ENCODE measurements at regions not wholly inside any gene's neighbourhood (a gene's known extent, or its start where the extent isn't known, plus 50 kb on each side); places are given as distances from the start of the nearest gene placed in this dataset.

DNA sequence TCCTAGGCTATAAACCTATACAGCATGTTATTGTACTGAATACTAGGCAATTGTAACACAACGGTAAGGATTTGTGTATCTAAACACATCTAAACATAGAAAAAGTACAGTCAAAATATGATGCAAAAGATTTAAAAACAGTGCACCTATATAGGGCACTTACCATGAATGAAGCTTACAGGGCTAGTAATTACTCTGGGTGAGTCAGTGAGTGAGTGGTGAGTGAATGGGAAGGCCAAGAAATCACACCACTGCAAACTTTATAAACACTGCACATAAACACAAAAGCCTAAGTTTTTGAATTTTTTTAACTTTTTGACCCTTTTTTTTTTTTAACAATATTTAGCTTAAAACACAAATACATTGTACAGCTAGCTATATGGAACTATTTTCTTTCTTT is 204.7 kb upstream of the CTNNB1 start:
- DNase-seq (no peak), ATAC-seq (no peak)
- H3K4me3 Mint-ChIP-seq = no peak overlapping the region
- H3K27ac Mint-ChIP-seq = no peak overlapping the region
- H3K4me1 Mint-ChIP-seq = no peaks in the 10 kb centered on the region
- peaks cover 9% of the 10 kb centered on the region for H3K27me3 Mint-ChIP-seq
- no peaks in the 10 kb centered on the region for H3K9me3 Mint-ChIP-seq
- H3K36me3 Mint-ChIP-seq (ENCODE audit: low read depth) = no peaks in the 10 kb centered on the region

DNA sequence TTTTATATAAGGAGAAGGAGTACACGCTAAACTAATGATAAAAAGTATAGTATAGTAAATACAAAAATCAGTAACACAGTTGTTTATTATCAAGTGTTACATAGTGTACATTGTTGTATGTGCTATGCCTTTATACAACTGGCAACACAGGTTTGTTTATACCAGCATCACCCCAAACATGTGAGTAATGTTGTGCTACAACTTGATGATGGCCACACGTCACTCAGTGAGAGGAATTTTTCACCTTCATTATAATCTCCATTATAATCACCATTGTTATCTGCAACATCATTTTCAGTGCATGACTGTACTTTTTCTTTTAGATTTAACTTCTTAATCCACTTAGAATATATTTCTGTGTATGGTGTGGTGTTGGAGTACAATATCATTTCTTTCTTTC is 204.0 kb upstream of the CTNNB1 start:
- H3K27me3 Mint-ChIP-seq = peaks cover 7% of the 10 kb centered on the region
- DNase-seq (no peak), ATAC-seq (no peak)
- no peaks in the 10 kb centered on the region for H3K9me3 Mint-ChIP-seq
- no peak overlapping the region for H3K4me3 Mint-ChIP-seq
- H3K4me1 Mint-ChIP-seq = no peaks in the 10 kb centered on the region
- H3K27ac Mint-ChIP-seq = no peak overlapping the region
- no peaks in the 10 kb centered on the region for H3K36me3 Mint-ChIP-seq (ENCODE audit: low read depth)

DNA sequence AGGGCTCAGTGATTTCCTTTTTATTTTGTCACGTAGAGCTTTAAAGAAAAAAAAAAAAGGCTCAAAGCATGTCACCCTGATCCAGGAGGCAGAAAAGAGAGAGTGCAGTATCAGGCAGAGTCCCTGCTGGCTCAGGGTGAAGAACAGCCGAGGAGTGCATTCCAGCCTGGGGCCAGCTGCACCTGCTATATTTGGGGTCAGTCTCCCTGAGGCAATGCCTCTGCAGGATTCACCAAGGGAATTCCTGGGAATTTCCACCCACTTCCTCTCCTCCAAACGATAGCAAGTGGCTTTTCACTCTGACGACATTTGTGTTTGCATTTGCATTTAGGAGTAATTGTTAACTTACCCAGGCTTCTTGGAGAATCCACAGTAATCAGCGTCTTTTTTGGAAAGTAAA is 202.9 kb upstream of the CTNNB1 start:
- H3K4me1 Mint-ChIP-seq = no peaks in the 10 kb centered on the region
- H3K9me3 Mint-ChIP-seq = no peaks in the 10 kb centered on the region
- no peaks in the 10 kb centered on the region for H3K36me3 Mint-ChIP-seq (ENCODE audit: low read depth)
- H3K27ac Mint-ChIP-seq = no peak overlapping the region
- H3K4me3 Mint-ChIP-seq = no peak overlapping the region
- ATAC-seq (no peak), DNase-seq (no peak)
- peaks cover 7% of the 10 kb centered on the region for H3K27me3 Mint-ChIP-seq

DNA sequence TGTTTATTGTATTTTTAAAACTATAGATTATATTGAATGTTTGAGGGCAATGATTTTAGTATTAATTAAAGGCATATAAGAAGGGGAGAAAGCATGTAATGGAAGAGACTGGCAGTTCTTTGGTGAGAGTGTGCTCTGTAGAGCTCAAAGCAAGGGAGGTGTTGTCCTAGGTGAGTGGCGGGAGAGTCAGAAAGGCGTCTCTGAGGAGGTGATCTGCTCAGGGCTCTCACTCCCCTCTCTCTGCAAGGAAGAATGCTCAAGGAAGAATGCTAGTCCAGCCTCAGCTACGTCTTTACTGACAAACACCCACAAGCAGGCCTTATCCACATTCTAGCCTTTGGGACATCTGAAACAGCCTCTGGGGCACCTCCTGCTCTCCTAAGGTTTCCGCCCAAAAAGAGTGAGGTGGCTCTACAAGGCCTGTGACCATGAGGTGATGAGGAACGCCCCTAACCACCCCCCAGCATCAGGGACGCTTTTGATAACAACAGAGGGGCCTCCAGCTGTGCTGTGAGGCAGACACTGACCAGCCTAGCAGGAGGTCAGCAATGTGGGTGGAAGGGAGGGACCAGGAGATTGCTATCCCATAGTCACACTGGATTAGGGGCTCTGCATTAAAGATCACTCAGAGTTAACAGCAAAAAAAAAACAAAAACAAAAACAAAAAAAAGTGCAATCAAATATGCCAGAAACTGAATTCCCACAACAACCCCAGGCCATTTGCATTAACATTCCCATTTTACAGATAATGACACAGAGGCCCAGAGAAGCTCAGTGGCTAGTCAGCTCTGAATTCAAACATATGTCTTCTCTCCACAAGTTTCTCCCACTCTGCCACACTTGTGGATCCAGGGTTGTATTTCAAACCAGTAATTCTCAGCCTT is 202.2 kb upstream of the CTNNB1 start:
- Mint-ChIP-seq H3K4me3 (no peak overlapping the region), H3K27me3 (peaks cover 7% of the 10 kb centered on the region), H3K36me3 (ENCODE audit: low read depth) (no peaks in the 10 kb centered on the region), H3K27ac (no peak overlapping the region), H3K9me3 (no peaks in the 10 kb centered on the region), H3K4me1 (peaks cover under 1% of the 10 kb centered on the region)
- DNase-seq (no peak), ATAC-seq (no peak)

DNA sequence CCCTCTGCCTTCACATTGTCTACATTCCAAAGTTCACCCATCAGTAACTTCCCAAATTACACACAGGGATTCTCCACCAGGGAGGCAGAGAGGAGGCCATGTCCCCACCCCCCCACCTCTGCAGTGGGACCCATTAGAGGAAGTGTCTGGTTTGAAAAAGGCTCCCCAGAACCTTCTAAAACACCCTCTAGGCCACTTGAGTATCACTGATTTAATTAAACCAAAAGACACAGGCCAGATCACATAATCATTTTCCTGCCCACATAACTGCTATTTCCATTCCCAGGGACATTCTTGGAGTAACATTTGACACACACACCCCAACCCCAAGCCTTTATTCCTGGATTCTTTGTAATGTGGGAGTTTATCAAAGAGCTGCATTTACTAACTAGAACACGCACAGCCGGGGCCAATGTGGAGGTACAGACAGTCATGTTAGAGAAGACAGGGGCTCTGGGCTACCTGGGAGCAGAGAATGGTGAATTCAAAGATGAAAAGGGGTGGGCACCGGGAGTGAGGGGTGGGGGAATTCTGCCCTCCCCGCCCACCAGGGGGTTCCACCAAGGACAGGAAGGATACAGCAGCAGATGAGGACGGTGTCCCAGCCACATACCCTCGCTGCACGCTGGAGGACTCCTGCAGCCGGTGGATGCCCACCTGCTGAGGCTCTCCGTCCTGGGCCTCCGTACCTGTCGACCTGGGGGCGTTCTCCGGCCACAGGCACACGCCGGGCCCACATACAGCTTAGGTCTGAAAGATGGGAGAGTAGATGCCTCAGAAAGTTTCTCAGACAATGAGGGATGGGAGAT is 201.4 kb upstream of the CTNNB1 start:
- DNase-seq (no peak), ATAC-seq (no peak)
- H3K9me3 Mint-ChIP-seq = no peaks in the 10 kb centered on the region
- H3K27ac Mint-ChIP-seq = no peak overlapping the region
- peaks cover 7% of the 10 kb centered on the region for H3K27me3 Mint-ChIP-seq
- peaks cover 5% of the 10 kb centered on the region for H3K4me1 Mint-ChIP-seq
- no peaks in the 10 kb centered on the region for H3K36me3 Mint-ChIP-seq (ENCODE audit: low read depth)
- no peak overlapping the region for H3K4me3 Mint-ChIP-seq

DNA sequence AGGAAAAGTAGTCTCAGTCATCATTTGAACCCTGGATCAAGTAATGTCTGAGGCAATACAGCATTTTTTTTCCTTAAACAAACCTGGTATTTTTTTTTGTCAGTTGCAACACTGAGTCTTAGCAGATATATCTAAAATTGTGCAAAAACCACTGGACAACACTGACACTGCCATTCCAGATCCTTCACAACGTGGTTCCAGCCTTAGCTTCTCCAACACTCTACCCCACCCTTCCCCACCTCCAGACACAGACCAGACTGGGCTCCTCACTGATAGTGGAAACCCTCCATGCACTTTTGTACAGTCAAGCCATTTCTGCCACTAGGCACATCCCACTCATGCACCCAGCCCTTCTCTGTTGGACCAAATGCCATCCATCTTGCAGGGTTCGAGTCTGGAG is 199.6 kb upstream of the CTNNB1 start:
- no peaks in the 10 kb centered on the region for H3K36me3 Mint-ChIP-seq (ENCODE audit: low read depth)
- no peak overlapping the region for H3K4me3 Mint-ChIP-seq
- DNase-seq (no peak), ATAC-seq (no peak)
- H3K9me3 Mint-ChIP-seq = no peaks in the 10 kb centered on the region
- peaks cover 6% of the 10 kb centered on the region for H3K27me3 Mint-ChIP-seq
- H3K27ac Mint-ChIP-seq = no peak overlapping the region
- peaks cover 5% of the 10 kb centered on the region for H3K4me1 Mint-ChIP-seq

DNA sequence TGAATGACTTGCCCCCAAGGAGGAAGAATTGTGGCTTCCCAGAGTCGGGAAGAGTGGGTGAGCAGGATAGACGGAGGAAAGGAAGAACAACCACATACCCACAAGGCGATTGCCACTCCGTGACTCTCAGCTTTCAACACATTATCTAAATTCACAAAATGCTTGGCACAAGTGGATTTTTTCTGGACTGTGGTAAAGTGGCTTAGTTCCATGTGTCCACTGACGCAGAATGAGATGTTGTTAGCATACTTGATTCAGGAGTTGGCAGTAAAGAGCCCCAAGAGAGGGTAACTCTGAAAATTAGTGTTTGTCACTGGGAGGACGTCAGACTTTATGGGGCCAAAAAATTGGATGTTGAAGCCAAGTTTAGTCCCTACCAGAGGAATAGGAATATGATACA is 198.8 kb upstream of the CTNNB1 start:
- Mint-ChIP-seq H3K4me3 (no peak overlapping the region), H3K4me1 (peaks cover 5% of the 10 kb centered on the region), H3K27ac (no peak overlapping the region), H3K27me3 (peaks cover 6% of the 10 kb centered on the region), H3K36me3 (ENCODE audit: low read depth) (no peaks in the 10 kb centered on the region), H3K9me3 (no peaks in the 10 kb centered on the region)
- ATAC-seq (no peak), DNase-seq (no peak)

DNA sequence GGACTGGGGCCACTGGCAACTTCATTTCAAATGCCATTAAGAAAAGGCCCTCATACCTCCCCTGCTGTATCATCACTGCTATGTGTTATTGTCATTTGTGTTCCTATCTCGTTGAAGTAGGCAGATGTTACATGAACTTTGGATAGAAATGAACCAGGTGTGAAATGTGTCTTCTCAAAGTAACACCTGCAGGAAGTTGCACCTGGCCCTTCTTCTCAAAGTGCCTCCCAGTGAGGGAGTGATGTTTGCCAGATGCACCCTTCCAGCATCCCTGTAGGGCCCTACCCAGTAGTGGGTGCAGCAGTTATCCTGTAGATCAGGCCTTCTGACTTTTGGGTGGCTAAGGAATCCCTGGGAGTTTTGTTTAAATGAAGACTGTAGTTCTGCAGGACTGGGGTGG is 197.7 kb upstream of the CTNNB1 start:
- no peaks in the 10 kb centered on the region for H3K9me3 Mint-ChIP-seq
- no peaks in the 10 kb centered on the region for H3K36me3 Mint-ChIP-seq (ENCODE audit: low read depth)
- no peak for DNase-seq
- peaks cover 5% of the 10 kb centered on the region for H3K4me1 Mint-ChIP-seq
- H3K4me3 Mint-ChIP-seq = no peak overlapping the region
- no peak overlapping the region for H3K27ac Mint-ChIP-seq
- peaks cover 6% of the 10 kb centered on the region for H3K27me3 Mint-ChIP-seq
- no peak for ATAC-seq

DNA sequence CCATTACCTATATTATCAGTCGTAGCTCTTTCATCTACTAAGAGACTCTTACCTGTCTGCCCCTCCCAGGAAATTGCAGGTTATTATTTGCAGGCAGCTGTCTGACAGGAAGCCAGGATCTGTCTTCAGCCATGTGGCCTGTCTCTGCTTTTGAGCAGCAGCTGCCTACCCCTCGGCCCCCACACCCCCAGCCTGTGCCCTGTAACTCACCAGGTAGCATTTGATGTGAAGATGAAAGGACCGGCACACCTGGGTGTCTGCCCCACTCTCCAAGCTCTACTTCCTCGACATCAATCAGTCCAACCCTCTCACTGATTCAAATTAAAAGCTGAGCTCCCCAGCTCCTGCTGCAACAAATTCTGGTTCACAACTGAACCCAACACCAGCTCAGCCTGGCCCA is 197.2 kb upstream of the CTNNB1 start:
- Mint-ChIP-seq H3K4me3 (no peak overlapping the region), H3K9me3 (no peaks in the 10 kb centered on the region), H3K36me3 (ENCODE audit: low read depth) (no peaks in the 10 kb centered on the region), H3K4me1 (peaks cover 5% of the 10 kb centered on the region), H3K27me3 (peaks cover 6% of the 10 kb centered on the region), H3K27ac (no peak overlapping the region)
- DNase-seq = no peak
- no peak for ATAC-seq

DNA sequence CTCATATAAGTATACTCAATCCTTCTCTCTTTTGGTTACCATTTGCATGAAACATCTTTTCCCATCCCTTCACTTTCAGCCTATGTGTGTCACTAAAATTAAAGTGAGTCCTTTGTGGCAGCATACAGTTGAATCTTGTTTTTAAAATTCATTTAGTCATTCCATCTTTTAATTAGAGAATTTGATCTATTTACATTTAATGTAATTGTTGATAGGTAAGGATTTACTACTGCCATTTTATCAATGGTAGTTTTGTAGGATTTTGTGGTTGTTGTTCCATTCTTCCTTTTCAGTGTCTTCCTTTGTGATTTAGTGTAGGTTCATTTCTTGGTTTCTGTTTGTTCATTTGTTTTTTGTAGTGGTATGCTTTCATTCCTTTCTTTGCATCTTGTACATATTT is 191.9 kb upstream of the CTNNB1 start:
- Mint-ChIP-seq H3K9me3 (peaks cover 13% of the 10 kb centered on the region), H3K4me3 (no peak overlapping the region), H3K27ac (no peak overlapping the region), H3K27me3 (peaks cover 5% of the 10 kb centered on the region), H3K4me1 (peaks cover under 1% of the 10 kb centered on the region), H3K36me3 (ENCODE audit: low read depth) (peaks cover 4% of the 10 kb centered on the region)
- ATAC-seq (no peak), DNase-seq (no peak)

DNA sequence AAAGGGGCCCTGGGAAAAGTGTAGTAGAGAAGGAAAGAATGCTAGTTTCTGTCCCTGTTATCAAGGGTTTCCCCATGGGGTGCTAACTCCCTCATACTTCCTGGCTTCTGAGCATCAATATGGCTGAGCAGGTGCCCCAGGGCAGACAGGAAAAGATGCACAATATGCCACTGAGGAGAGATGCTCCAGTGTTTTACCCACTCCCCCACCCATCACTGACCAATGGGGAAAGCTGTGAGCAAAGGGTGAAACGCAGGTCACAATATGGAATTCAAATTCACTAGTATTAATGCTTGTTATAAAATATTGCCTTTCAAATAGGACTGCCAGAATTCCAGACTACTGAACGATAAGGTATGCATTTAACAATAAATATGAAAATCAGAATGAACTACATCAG is 187.5 kb upstream of the CTNNB1 start:
- Mint-ChIP-seq H3K36me3 (ENCODE audit: low read depth) (peaks cover 4% of the 10 kb centered on the region), H3K4me1 (no peaks in the 10 kb centered on the region)
- DNase-seq = no peak

DNA sequence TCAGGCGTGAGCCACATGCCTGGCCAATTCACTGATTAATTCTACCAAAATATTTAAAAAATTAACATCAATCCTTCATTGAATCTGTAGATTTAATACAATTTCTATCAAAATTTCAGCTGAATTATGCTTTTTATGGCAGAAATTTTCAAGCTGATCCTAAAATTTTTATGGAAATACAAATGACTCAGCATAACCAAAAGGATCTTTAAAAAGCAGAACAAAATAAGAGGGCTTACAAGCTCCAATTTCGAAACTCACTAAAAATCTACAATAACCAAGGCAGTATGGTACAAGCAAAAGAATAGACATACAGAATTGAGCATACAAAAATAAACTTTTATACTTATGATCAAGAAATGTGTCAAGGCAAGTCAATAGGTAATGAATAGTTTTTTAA is 180.4 kb upstream of the CTNNB1 start:
- DNase-seq (no peak), ATAC-seq (no peak)
- no peak overlapping the region for H3K27ac Mint-ChIP-seq
- H3K27me3 Mint-ChIP-seq = peaks cover 5% of the 10 kb centered on the region
- no peak overlapping the region for H3K4me3 Mint-ChIP-seq
- H3K36me3 Mint-ChIP-seq (ENCODE audit: low read depth) = no peaks in the 10 kb centered on the region
- H3K4me1 Mint-ChIP-seq = no peaks in the 10 kb centered on the region
- no peaks in the 10 kb centered on the region for H3K9me3 Mint-ChIP-seq

More for the DNA sequence above, 187.5 kb upstream of the CTNNB1 start:
- H3K27ac Mint-ChIP-seq = no peak overlapping the region
- ATAC-seq = no peak
- H3K9me3 Mint-ChIP-seq = peaks cover 13% of the 10 kb centered on the region
- H3K4me3 Mint-ChIP-seq = no peak overlapping the region
- H3K27me3 Mint-ChIP-seq = peaks cover 6% of the 10 kb centered on the region

DNA sequence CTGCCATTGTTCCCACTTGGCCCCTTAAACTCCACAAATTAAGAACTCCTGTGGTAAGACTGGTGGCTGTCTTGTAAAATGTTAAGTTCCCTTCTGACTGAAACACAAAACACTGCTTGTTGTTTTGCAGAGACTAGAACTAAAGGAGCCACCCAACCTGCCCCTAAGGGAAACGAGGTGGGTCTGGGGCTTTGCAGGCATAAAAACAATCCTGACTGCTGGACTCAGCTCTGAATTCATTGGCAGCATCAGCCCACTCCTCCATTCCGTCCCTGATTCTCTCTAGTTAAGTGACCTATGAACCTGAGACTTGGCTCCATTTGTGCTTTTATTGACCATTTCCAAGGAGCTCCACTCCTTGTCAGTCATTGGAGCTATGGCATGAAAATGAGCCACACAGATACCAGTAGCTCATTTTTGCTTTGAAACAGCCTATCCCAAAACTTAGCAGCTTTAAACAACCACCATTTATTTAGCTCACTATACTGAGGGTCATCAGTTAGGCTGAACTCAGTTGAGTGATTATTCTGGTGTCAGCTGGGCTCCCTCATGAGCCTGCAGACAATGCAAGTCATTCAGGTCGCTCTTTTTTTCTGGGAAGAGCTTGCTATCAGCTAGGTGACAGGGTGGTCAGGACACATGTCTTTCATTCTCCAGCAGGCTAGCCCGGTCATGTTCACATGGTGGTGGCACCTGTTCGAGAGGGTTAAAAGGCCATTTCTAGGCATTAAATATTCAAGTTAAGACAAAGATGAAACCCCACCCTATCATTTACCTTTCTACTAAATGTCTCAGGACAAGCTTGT is 175.1 kb upstream of the CTNNB1 start:
- Mint-ChIP-seq H3K4me1 (no peaks in the 10 kb centered on the region), H3K27ac (no peak overlapping the region), H3K9me3 (no peaks in the 10 kb centered on the region), H3K27me3 (peaks cover 2% of the 10 kb centered on the region), H3K36me3 (ENCODE audit: low read depth) (no peaks in the 10 kb centered on the region), H3K4me3 (no peak overlapping the region)
- ATAC-seq = no peak
- no peak for DNase-seq

DNA sequence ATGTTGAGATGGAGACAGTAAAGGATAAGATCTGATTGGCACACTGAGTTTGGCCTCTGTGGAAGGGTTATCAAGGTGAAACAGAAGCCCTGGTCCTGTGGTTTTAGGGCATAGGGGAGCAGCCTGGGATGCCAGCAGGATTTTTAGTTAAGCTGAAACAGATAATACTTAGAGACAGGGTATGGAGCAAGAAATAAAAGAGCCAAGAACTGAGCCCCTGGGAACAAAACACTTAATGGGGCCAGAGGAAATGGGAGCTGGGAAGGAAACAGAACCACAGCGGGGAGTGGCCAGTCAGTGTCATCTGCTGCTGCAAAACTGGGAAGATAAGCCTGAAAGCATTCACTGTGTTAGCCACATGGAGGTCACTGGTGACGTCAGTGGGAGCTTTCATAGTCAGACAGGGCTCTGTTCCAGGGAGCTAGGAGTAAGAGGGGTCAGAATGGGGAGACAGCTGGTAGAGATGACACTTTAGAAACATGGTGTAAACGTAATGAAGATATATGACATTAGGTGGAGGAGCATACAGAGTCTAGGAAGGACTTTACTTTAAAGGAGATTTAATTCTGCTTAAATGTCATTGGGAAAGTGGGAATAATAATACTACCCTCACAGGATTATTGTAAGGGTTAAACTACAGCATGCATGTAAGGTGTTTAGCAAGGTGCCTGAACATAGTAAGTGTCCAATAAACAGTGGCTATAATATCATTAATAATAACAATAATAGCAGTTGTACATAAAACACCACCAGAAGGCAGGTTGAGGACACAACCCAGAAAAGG is 172.7 kb upstream of the CTNNB1 start:
- no peak for ATAC-seq
- Mint-ChIP-seq H3K4me1 (no peaks in the 10 kb centered on the region), H3K27ac (no peak overlapping the region), H3K4me3 (no peak overlapping the region), H3K36me3 (ENCODE audit: low read depth) (no peaks in the 10 kb centered on the region), H3K9me3 (no peaks in the 10 kb centered on the region), H3K27me3 (peaks cover 4% of the 10 kb centered on the region)
- DNase-seq = no peak

Measured in activated naive CD8-positive, alpha-beta T cell treated with anti-CD3 and anti-CD28 coated beads, Interleukin-2, amount 50 U/mL, for 24 hours (primary cell).